B cell (primary cell): ENCODE measurements at regions not wholly inside any gene's neighbourhood (a gene's known extent, or its start where the extent isn't known, plus 50 kb on each side); places are given as distances from the start of the nearest gene placed in this dataset.

Experiments
- ATAC-seq: fragments of 200-7000 bp; cut with Tn5 transposase; one replicate; pipeline ENCODE4 v1.10.0; 2021; ENCODE audit warnings: low read depth, mild to moderate bottlenecking, moderate number of reproducible peaks, moderate library complexity
- CTCF ChIA-PET: fragments of 350-600 bp; sonication (Branson Sonifier 250); formaldehyde crosslinking; loops from one replicate; lab custom pipeline; 2021; ENCODE audit warnings: antibody characterized with exemption, inconsistent platforms; lab: Charles Lee
- POLR2A ChIA-PET: fragments of 350-600 bp; sonication (Branson Sonifier 250); formaldehyde crosslinking; loops from one replicate; lab custom pipeline; 2021; ENCODE audit warnings: antibody characterized with exemption; lab: Charles Lee
- DNase-seq: peaks from one replicate; pipeline ENCODE4 v3.0.0; 2013
- H2AFZ ChIP-seq: 2 replicates; pipeline ENCODE4 v1.6.1; 2012; ENCODE audit warnings: mild to moderate bottlenecking, low read depth, low read length; ENCODE audit not compliant: insufficient read depth, poor library complexity, severe bottlenecking
- H3K27ac ChIP-seq, 2 donors: 1 replicate in 1 of 2; 2 replicates in 1 of 2; pipeline ENCODE4 v1.5.1; 2012 to 2013; ENCODE audit warnings: low read length in 2 of 2, mild to moderate bottlenecking in 2 of 2, moderate library complexity in 1 of 2
- H3K27me3 ChIP-seq, 4 experiments: fragments of 200-600 bp in 1 of 4; sonication (generic) in 1 of 4; replicated peaks in 1 of 4; 1 replicate in 2 of 4; 2 replicates in 2 of 4; pipeline versions ENCODE4 v1.6.1 to v1.7.0; 2013 to 2016; ENCODE audit warnings: low read length in 3 of 4, mild to moderate bottlenecking in 2 of 4, mixed read lengths in 1 of 4, moderate library complexity in 1 of 4; ENCODE audit not compliant: insufficient read depth in 4 of 4, control insufficient read depth in 3 of 4; ENCODE audit errors: control extremely low read depth in 1 of 4
- H3K36me3 ChIP-seq, 2 experiments: replicated peaks in 1 of 2; 1 replicate in 1 of 2; 2 replicates in 1 of 2; pipeline versions ENCODE4 v1.6.1 to v1.7.1; 2013; ENCODE audit warnings: low read length in 1 of 2; ENCODE audit not compliant: insufficient read depth in 2 of 2, control insufficient read depth in 1 of 2; ENCODE audit errors: control extremely low read depth in 1 of 2, extremely low read depth in 1 of 2
- H3K4me1 ChIP-seq, 2 donors: fragments of 200-600 bp in 1 of 2; sonication (generic) in 1 of 2; 1 replicate in 1 of 2; 2 replicates in 1 of 2; pipeline versions ENCODE4 v1.5.1 to v1.6.1; 2013 to 2017; ENCODE audit warnings: low read length in 2 of 2; ENCODE audit not compliant: control insufficient read depth in 2 of 2, insufficient read depth in 2 of 2
- H3K4me2 ChIP-seq: replicated peaks from 2 replicates; pipeline ENCODE3; 2012; ENCODE audit warnings: mild to moderate bottlenecking, low read depth, low read length; ENCODE audit not compliant: poor library complexity, severe bottlenecking
- H3K4me3 ChIP-seq, 5 experiments: fragments of 200-600 bp in 1 of 5; sonication (generic) in 1 of 5; 1 replicate in 3 of 5; 2 replicates in 2 of 5; pipeline versions ENCODE4 v1.5.1 to v1.7.0; 2011 to 2016; ENCODE audit warnings: low read length in 4 of 5, mild to moderate bottlenecking in 4 of 5, low read depth in 2 of 5, control low read depth in 1 of 5, moderate library complexity in 1 of 5; ENCODE audit not compliant: insufficient read depth in 1 of 5; ENCODE audit errors: control extremely low read depth in 1 of 5, extremely low read depth in 1 of 5
- H3K79me2 ChIP-seq: fragments of 200-600 bp; sonication (generic); one replicate; pipeline ENCODE4 v1.6.0; 2016; ENCODE audit warnings: low read length; ENCODE audit not compliant: control insufficient read depth, insufficient read depth
- H3K9ac ChIP-seq: fragments of 200-600 bp; sonication (generic); 2 replicates; pipeline ENCODE4 v1.6.1; 2017; ENCODE audit warnings: mild to moderate bottlenecking, low read length, moderate library complexity
- H3K9me3 ChIP-seq, 3 donors: one replicate each; pipeline versions ENCODE4 v1.6.1 to v1.7.1; 2013; ENCODE audit warnings: low read length in 2 of 3; ENCODE audit not compliant: control insufficient read depth in 2 of 3, insufficient read depth in 1 of 3; ENCODE audit errors: control extremely low read depth in 1 of 3
- H4K20me1 ChIP-seq: 2 replicates; pipeline ENCODE4 v1.6.0; 2012; ENCODE audit warnings: mild to moderate bottlenecking, low read length; ENCODE audit not compliant: insufficient read depth, control insufficient read depth, poor library complexity, severe bottlenecking
- H3K27ac Mint-ChIP-seq: one replicate; pipeline ENCODE4 v1.8.0; 2021; ENCODE audit warnings: mixed read lengths
- H3K27me3 Mint-ChIP-seq: one replicate; pipeline ENCODE4 v1.8.0; 2021; ENCODE audit warnings: mixed read lengths
- H3K4me1 Mint-ChIP-seq: one replicate; pipeline ENCODE4 v1.8.0; 2021; ENCODE audit warnings: mixed read lengths
- H3K4me3 Mint-ChIP-seq: one replicate; pipeline ENCODE4 v1.8.0; 2021; ENCODE audit warnings: mixed read lengths
- H3K9me3 Mint-ChIP-seq: one replicate; pipeline ENCODE4 v1.8.0; 2022; ENCODE audit warnings: mixed read lengths; ENCODE audit not compliant: insufficient read depth
- CTCF ChIP-seq: fragments of 200-600 bp; IDR thresholded peaks from one replicate; pipeline ENCODE4 v1.8.0; 2022; ENCODE audit warnings: antibody characterized with exemption, mild to moderate bottlenecking
- EZH2 ChIP-seq: IDR thresholded peaks from 2 replicates; pipeline ENCODE4 v1.6.1; 2012; ENCODE audit warnings: borderline replicate concordance, low read depth, mild to moderate bottlenecking, moderate library complexity, low read length; ENCODE audit not compliant: insufficient read depth, poor library complexity, severe bottlenecking
- WGBS: methylation state at CpG from one replicate; pipeline ENCODE4 v1.1.5; 2013; ENCODE audit warnings: missing lambda C conversion rate; ENCODE audit not compliant: insufficient coverage; 5-methylcytosine and 5-hydroxymethylcytosine counted together
- intact Hi-C: fragments of 100-400 bp; cut with micrococcal nuclease; formaldehyde crosslinking; loops from one replicate; pipeline ENCODE4 v1.10.0; 2022

- ChIA-PET CTCF (no interaction called here), POLR2A (no interaction called here)
- no peak overlapping the region for H3K4me2 ChIP-seq
- H3K79me2 ChIP-seq = no peaks in the 10 kb centered on the region
- no peaks in the 10 kb centered on the region for H4K20me1 ChIP-seq
- no peak overlapping the region for H3K9ac ChIP-seq
- TF ChIP-seq EZH2 (no peak), CTCF (no peak)
- H3K4me3 ChIP-seq = no peak overlapping the region
- peaks cover 9% of the 10 kb centered on the region for H3K9me3 Mint-ChIP-seq
- no peak overlapping the region for H2AFZ ChIP-seq
- no peaks in the 10 kb centered on the region for H3K27me3 ChIP-seq
- H3K4me3 Mint-ChIP-seq = no peak overlapping the region
- DNase-seq (no peak), ATAC-seq (no peak)
- intact Hi-C loops = no loop called here
- H3K27ac ChIP-seq = no peak overlapping the region
- H3K27me3 Mint-ChIP-seq = no peaks in the 10 kb centered on the region
- H3K9me3 ChIP-seq = peaks cover 0 to 9% (median 2%) of the 10 kb centered on the region in 3 donors
- H3K4me1 Mint-ChIP-seq = no peaks in the 10 kb centered on the region
- no peak overlapping the region for H3K27ac Mint-ChIP-seq
- 59% methylated on average over 3 of the region's 6 CpGs for WGBS
- no peaks in the 10 kb centered on the region for H3K4me1 ChIP-seq
- no peaks in the 10 kb centered on the region for H3K36me3 ChIP-seq
Observed at GRCh38 chr3:109910772-109911171, 573.4 kb upstream of the DPPA4 start.

GRCh38 chr3:109918740-109919139, 581.4 kb upstream of the DPPA4 start:
- Histone ChIP-seq H3K4me1 (no peaks in the 10 kb centered on the region), H3K4me2 (no peak overlapping the region), H3K9ac (no peak overlapping the region), H3K9me3 (no peaks in the 10 kb centered on the region), H3K79me2 (no peaks in the 10 kb centered on the region), H3K27me3 (no peaks in the 10 kb centered on the region), H3K27ac (no peak overlapping the region), H2AFZ (no peak overlapping the region), H3K4me3 (no peak overlapping the region), H4K20me1 (no peaks in the 10 kb centered on the region), H3K36me3 (no peaks in the 10 kb centered on the region)
- ChIA-PET POLR2A (no interaction called here), CTCF (no interaction called here)
- no peak overlapping the region for H3K27ac Mint-ChIP-seq
- ATAC-seq (no peak), DNase-seq (no peak)
- H3K27me3 Mint-ChIP-seq = no peaks in the 10 kb centered on the region
- WGBS = no CpG with 5 or more reads among the region's 2 CpGs
- H3K9me3 Mint-ChIP-seq = peaks cover 6% of the 10 kb centered on the region
- intact Hi-C loops = no loop called here
- TF ChIP-seq EZH2 = no peak
- TF ChIP-seq CTCF = no peak
- H3K4me1 Mint-ChIP-seq = no peaks in the 10 kb centered on the region
- H3K4me3 Mint-ChIP-seq = no peak overlapping the region
